Coronary artery (tissue), 2 donors: ENCODE measurements at regions not wholly inside any gene's neighbourhood (a gene's known extent, or its start where the extent isn't known, plus 50 kb on each side); places are given as distances from the start of the nearest gene placed in this dataset.
A peak's percentile ranks its signal among the peaks of the same experiment; 100 is the strongest.
"Not testable (repeated sequence)": the region's sequence is repeated elsewhere in the genome, so short reads cannot be mapped to it uniquely, and the experiment has no call there.

Source experiments
- DNase-seq: peaks from one replicate; pipeline ENCODE4 v3.0.0-alpha.2; 2017; ENCODE audit warnings: low spot score
- H3K27ac ChIP-seq, 2 donors: fragments of 200-600 bp; sonication (generic); one replicate each; pipeline ENCODE4 v1.5.1; 2016 to 2019
- H3K4me3 ChIP-seq: fragments of 200-600 bp; sonication (generic); 2 replicates; pipeline ENCODE4 v1.5.1; 2016; ENCODE audit warnings: mild to moderate bottlenecking, moderate library complexity
- CTCF ChIP-seq: fragments of 200-600 bp; sonication (generic); IDR thresholded peaks from one replicate; pipeline ENCODE4 v1.5.1; 2019; ENCODE audit warnings: antibody characterized with exemption

- Histone ChIP-seq H3K27ac (no peak overlapping the region), H3K4me3 (no peak overlapping the region)
- DNase-seq: no peak
- no peak for TF ChIP-seq CTCF
These were observed 266.6 kb downstream of the ZIC1 start for GRCh38 chr3:147675761-147676160.

GRCh38 chr3:147680837-147681483, 271.8 kb downstream of the ZIC1 start:
- DNase-seq: no peak
- Histone ChIP-seq H3K4me3 (no peak overlapping the region), H3K27ac (no peak overlapping the region)
- TF ChIP-seq CTCF: no peak

GRCh38 chr3:147688868-147689267, 279.7 kb downstream of the ZIC1 start:
- no peak for DNase-seq
- Histone ChIP-seq H3K27ac (no peak overlapping the region), H3K4me3 (no peak overlapping the region)
- no peak for TF ChIP-seq CTCF

GRCh38 chr3:147699175-147699838, 290.1 kb downstream of the ZIC1 start:
- Histone ChIP-seq H3K27ac (no peak overlapping the region), H3K4me3 (no peak overlapping the region)
- no peak for TF ChIP-seq CTCF
- DNase-seq: no peak

GRCh38 chr3:147701195-147701594, 292.0 kb downstream of the ZIC1 start:
- Histone ChIP-seq H3K27ac (no peak overlapping the region), H3K4me3 (no peak overlapping the region)
- DNase-seq: no peak
- TF ChIP-seq CTCF: no peak

- no peak overlapping the region for H3K27ac ChIP-seq
- H3K4me3 ChIP-seq: no peak overlapping the region
- no peak for TF ChIP-seq CTCF
- DNase-seq: no peak
These were observed 293.3 kb downstream of the ZIC1 start for GRCh38 chr3:147702509-147702908.

- Histone ChIP-seq H3K4me3 (peak overlapping the region; percentile 15), H3K27ac (peak overlapping the region in 1 of 2 donors; percentile 46)
- DNase-seq: no peak
- no peak for TF ChIP-seq CTCF
These were observed 296.5 kb downstream of the ZIC1 start for GRCh38 chr3:147705651-147706051.

GRCh38 chr3:147710753-147711152, 301.6 kb downstream of the ZIC1 start:
- not testable (repeated sequence) for H3K27ac ChIP-seq, H3K4me3 ChIP-seq, DNase-seq
